ENCODE measurements at regions not wholly inside any gene's neighbourhood (a gene's known extent, or its start where the extent isn't known, plus 50 kb on each side); places are given as distances from the start of the nearest gene placed in this dataset.
"Not testable (repeated sequence)": the region's sequence is repeated elsewhere in the genome, so short reads cannot be mapped to it uniquely, and the experiment has no call there.

GRCh38 chr3:25894101-25894500 lies 104.2 kb downstream of the OXSM start:
- ChIA-PET POLR2A (no interaction called here), CTCF (no interaction called here)

GRCh38 chr3:25895031-25895430 lies 105.1 kb downstream of the OXSM start:
- POLR2A ChIA-PET: no interaction called here

DNA sequence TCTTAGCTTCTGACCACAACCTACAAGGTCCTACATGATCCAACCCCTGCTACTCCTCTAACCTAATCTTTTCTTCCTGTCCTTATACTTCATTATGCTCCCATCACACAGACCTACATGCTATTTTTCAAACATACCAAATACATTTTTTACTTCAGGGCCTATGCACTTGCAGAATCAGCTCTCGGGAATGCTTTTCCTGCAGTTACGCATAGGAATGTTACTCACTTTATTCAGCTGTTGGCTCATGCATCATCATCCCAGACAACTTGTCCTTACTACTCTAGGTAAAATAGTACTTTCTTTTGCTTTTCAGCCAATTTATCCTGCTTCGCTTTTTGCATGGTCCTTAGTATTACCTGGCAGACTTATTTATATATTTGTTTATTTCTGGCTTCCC lies 105.6 kb downstream of the OXSM start:
- ChIA-PET CTCF (interaction anchor here (0.7 kb wide), 1 partner anchor 12 kb away, joined by 3 read pairs; no protein-coding TSS in a partner anchor), POLR2A (no interaction called here)

More at GRCh38 chr3:25895031-25895430, 105.1 kb downstream of the OXSM start:
- CTCF ChIA-PET: no interaction called here

DNA sequence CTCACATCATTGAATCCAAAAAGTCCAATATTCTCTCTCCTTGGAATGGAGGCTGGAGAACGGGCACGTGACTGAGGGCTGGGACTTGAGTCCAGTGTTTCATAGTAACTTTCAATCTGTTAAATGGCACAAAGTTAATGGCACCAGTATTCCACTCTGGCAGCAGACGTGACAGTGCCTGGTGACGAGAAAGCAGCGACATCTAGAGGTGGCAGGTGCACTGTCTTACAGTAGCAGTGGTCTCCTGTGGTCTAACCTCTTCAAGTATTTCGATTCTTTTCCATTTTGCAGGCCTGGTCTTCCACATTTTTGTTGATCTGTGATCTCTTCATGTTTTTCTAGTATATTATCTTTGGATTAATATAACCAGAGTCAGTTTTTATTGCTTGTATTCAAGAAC lies 107.1 kb downstream of the OXSM start:
- POLR2A ChIA-PET: no interaction called here
- CTCF ChIA-PET: no interaction called here

DNA sequence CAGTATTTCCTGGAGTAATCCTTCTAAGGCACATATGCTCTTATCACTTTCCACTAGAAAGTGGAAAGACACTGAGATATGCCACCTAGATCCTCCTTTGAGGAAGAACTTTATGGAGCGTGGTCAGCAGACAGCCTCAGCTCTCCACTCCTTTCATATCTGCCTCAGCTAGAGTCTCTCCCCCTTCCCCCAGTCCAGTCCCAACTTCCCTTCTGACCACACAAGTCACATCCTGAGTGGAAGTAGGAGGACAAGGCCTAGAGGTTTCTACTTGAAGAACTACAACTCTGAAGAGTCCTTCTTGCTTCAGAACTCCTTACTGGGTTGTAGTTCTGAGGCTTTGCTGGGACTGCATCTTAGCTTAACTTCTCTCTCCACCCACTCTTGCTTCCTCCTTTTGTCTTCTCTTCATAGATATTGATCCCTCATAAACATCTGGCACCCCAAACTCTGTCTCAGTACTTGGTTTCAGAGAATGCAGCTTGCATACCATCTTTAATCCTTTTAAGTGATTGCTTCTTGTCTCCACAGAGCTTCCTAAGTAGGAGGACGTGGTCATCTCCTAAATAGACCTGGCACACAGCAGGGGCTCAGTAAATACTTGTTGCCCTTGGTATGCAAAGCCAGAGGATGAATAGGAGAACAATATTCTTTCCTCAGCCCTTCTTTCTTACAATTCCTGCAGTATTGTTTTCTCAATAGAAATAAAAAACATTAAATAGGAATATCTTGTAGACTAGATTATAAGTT lies 109.6 kb downstream of the OXSM start:
- ChIA-PET CTCF (no interaction called here), POLR2A (no interaction called here)

DNA sequence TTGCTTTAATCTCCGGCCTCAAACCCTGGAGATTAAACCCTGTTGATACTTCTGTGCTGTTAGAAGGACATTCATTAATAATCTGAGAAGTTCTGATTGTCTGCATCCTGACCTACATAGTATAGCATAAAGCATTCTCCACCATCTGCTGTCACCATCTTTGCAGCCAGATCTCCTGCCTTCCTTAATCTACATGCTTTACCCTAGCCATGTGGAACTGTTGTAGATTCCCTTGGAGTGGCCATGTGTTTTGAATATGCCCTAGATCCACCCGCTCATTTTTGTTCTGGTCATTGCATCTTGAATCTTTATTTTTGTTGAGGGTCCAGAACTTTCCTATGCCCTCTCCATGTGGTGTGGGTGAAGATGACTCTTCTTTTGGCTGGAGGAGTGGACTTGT lies 110.3 kb downstream of the OXSM start:
- ChIA-PET POLR2A (no interaction called here), CTCF (no interaction called here)

- POLR2A ChIA-PET: no interaction called here
- CTCF ChIA-PET: no interaction called here
Observed at GRCh38 chr3:25901796-25902195, 111.9 kb downstream of the OXSM start.

DNA sequence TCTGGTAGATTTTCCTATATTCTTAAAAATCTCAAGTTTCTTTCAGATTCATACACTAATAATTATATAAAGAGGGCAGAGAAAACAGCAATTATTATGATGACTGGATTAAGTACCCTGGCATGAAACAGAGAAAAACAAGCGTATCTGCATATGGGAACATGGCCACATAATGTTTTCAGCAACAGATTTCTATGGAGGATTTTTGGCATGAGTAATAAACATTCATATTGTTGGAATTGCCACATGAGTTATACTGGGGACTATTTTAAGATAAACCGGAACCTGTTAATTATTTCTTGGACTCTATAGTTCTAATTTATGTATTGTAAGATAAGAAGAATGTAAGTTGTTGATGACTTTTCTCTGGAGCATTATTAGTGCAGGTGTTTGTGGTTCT lies 112.7 kb downstream of the OXSM start:
- ChIA-PET POLR2A (no interaction called here), CTCF (no interaction called here)

GRCh38 chr3:25903371-25904129 lies 113.7 kb downstream of the OXSM start:
- ChIA-PET CTCF (no interaction called here), POLR2A (no interaction called here)

DNA sequence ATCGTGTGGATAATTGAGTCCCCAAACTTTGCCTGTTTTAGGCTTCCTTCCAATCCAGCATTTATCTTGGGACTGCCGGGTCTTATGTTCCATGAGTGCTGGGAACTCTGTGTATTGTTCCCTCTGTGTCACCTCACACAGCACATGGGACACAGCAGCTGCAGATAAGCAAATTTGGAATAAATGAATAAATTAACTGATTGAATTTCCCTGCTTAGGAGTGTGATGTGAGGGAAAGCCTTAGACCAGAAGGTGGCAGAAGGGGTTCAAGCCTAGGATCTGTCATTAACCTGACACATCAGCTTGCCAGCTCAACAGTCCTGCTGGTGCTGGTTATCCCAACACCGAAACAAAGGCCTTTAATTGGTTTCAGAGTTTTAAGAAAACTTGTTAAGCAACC lies 114.3 kb downstream of the OXSM start:
- POLR2A ChIA-PET: no interaction called here
- CTCF ChIA-PET: no interaction called here

DNA sequence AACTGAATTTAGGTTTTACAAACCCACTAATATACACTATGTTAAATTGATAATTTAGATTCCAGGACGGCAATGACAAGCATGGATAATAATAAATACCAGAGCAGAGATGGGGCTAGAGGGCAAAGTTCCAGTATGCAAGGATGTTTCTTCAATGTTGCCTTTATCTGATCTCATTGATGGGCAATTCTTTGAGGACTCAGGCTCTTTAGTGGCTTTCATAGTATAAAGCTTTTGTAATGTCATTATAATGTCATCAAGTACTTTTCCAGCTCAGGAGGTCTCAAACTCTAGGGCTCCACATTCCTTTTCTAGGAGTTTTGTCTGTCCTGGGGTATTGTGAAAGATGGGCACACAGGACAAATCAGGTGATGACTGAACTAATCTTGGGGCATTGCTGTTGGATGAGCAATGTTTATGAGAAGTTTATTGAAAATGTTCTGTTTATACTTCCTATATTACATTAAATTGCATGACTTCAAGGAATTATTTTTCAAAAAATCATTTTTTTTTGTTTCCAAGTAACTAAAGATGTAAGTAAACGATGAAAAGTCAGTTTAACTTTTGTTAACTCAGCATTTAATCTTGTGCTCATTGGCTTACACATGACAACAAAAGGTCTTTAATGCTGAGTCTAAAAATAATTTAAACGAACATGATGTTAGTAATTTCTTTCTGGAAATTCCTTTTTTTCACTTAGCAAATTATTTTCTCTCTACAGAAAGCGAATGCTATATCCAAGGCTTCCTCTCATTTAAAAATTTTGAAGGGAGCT lies 116.4 kb downstream of the OXSM start:
- POLR2A ChIA-PET: no interaction called here
- CTCF ChIA-PET: interaction anchor here (0.6 kb wide), 1 partner anchor 734 kb away, joined by 3 read pairs; no protein-coding TSS in a partner anchor

GRCh38 chr3:25907081-25907480 lies 117.2 kb downstream of the OXSM start:
- ChIA-PET CTCF (interaction anchor here (0.6 kb wide), 1 partner anchor 735 kb away, joined by 3 read pairs; no protein-coding TSS in a partner anchor), POLR2A (no interaction called here)

GRCh38 chr3:25910105-25910504 lies 120.2 kb downstream of the OXSM start:
- CTCF ChIA-PET: no interaction called here
- POLR2A ChIA-PET: no interaction called here

GRCh38 chr3:25910997-25911396 lies 121.1 kb downstream of the OXSM start:
- ChIA-PET POLR2A (no interaction called here), CTCF (no interaction called here)

DNA sequence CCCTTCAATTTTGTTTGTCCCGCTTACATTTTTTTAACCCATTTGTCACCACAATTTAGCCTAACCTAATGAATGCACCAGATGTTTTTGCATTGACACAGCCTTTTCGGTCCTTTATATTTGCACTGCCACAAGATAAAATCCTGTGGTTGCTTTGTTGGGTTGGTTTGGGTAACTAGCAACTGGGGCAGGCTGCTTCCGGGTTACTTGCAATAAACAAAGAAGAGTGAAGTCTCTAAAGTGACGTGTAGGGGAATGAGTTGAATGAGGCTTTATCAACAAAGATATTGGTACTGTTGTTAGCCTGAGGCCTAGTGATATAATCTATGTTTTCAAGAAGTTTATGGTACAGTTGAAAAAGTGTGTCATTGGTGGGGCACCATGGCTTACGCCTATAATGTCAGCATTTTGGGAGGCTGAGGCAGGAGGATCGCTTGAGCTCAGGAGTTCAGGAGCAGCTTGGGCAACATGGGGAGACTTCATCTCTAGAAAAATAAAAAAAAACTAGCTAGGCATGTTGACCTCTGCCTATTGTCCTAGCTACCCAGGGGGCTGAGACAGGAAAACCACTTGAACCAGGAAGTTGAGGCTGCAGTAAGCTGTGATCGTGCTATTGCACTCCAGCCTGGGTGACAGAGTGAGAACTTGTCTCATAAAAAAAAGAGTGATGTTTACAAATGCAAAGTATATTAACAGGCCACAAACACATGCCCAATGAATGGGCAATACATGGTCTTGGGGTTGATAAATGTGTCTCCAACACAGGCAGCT lies 121.8 kb downstream of the OXSM start:
- ChIA-PET POLR2A (no interaction called here), CTCF (no interaction called here)

DNA sequence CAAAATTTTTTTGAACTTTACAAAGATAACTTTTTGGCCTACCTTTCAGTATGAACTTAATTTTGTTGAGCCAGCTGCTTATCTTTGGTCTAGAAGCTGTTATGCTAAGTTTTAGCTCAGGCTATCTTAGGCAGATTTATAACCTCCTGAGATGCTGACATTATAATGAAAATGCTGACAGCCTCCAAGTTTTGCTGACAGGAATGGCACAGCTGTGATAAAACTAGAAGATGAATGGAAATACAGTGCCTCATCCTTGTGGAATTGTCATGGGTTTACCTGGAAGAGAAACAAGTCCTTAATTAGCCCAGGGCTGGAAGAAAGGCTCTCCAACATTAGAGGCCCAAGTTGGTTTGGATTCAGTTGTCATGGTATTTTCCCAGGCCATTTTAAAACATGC lies 123.3 kb downstream of the OXSM start:
- CTCF ChIA-PET: no interaction called here
- POLR2A ChIA-PET: no interaction called here

GRCh38 chr3:25915673-25916072 lies 125.8 kb downstream of the OXSM start:
- CTCF ChIA-PET: no interaction called here
- POLR2A ChIA-PET: no interaction called here

DNA sequence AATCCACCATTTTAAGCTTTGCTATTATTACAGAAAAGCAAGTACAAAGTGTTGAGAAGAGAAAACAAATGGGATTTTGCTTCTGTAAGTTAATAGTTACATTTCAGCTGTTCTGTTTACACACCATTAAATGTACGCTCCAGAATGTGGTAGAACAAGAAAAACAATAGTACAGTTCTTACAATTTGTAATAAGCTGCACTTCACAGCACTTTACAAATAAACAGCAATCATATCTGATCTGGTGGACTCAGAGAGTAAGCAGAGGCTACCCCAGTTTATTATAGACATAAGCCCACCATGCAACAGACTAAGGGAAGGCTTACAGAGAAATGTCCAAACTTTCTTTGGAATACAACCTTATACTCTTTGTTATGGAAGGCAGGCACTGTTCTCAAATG lies 126.4 kb downstream of the OXSM start:
- CTCF ChIA-PET: no interaction called here
- POLR2A ChIA-PET: no interaction called here

- POLR2A ChIA-PET, CTCF ChIA-PET: not testable (repeated sequence)
Observed at GRCh38 chr3:25931967-25932366, 142.1 kb downstream of the OXSM start.

DNA sequence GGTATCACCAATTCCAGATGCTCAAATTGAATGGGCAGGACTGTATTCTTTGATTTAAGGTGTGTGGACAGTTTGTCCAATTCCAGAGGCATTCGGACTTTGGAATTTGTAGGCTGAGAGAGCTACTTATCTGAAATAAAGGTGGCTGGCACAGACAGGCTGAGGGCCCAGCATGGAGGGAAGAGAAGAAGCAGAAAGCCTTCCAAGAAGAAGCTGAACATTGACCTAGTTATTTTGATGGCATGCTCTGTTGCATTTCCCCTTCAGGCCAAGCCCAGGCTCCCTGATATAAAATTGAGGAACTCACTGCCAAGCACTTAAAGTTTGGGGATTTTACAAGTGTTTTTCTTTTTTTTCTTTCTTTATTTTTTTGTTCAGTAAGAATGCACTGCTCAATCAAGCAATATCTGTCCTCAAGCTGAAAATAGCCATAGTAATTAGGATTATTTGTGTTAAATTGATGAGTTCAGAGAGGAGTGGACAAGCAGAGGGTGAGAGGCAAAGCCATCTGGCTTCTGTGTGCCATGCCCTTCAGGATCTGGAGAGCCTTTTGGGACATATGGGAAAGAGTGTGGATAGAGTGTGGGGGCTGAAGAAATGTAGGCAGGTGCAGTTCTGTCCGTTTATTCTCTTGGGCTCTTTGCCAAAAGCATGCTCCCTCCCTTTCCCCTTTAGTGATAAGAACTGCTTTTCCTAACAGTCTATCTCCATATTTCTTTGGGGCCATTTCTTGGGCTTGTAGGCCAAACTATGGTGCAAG lies 148.9 kb downstream of the OXSM start:
- ChIA-PET POLR2A (no interaction called here), CTCF (no interaction called here)

All from activated CD8-positive, alpha-beta memory T cell treated with anti-CD3 and anti-CD28 coated beads for 36 hours (primary cell).